Germinal center (tissue), 1 donor: ENCODE measurements at regions not wholly inside any gene's neighbourhood (a gene's known extent, or its start where the extent isn't known, plus 50 kb on each side); places are given as distances from the start of the nearest gene placed in this dataset.

Experiments
- DNase-seq: peaks from one replicate; pipeline ENCODE4 v3.0.0; 2012; ENCODE audit warnings: mixed read lengths, low spot score

DNA sequence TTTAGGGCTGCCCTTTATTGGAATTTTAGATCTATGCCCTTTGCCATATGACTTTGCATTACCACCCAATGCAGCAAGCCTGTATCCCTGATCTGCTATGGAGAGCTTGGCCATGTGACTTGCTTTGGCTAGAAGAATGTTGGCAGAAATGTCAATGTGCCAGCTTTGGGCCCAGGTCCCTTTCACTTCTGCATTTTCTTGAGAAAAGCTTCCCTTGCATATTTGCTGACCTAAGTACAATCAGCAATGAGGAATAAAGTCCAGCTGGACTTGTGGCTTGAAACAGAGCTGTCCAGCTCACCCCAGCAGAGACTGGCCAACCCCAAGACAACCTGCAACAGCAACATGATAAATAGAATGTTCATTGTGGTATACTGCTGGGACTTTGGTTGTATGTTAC lies 135.9 kb downstream of the PAH start:
- no peak for DNase-seq

DNA sequence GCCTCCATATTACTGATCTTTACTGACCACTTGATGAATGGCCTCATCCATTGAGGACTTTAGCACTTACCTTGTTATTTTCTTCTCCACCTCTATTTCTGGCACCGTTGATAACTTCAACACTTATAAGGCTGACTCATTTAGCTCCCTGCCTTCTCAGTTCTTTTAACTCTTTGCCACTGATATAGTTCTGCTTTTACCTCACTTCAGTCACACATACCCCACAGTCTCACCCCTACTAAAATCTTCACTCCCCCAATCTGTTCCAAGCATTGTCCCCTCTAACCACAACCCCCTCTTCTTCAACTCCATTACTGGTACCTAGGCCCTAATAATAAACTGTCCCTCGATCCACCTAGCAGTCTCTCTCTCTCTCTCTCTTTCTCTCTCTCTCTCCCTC lies 141.0 kb downstream of the PAH start:
- no peak for DNase-seq

DNA sequence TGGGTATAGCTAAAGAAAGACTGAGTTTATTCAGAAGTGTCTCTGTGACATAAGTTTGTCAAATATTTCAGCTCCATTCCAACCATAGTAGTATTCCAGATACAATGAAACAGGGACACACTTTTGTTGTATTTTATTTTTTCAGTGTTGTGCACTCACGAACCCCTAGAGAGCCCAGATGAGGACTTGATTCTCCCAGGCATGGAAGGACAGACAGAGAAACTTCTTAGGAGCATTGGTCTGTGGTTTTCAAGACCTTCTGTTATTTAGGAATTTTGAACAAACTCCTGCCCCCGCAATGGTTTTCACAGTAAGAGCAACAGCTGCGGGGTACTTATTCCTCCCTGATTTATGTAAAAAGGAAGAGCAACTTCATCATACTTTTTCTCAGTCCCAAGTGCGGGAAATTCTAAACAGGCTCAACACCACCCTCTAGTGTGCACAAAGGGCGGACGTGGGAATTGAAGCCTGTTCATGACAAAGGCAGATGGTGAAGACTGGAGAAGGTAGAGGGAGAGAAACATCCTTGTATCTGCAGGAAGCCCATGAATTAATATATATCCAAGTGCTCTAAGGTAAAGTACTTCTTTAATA lies 147.6 kb downstream of the PAH start:
- peak; percentile 29 for DNase-seq

DNA sequence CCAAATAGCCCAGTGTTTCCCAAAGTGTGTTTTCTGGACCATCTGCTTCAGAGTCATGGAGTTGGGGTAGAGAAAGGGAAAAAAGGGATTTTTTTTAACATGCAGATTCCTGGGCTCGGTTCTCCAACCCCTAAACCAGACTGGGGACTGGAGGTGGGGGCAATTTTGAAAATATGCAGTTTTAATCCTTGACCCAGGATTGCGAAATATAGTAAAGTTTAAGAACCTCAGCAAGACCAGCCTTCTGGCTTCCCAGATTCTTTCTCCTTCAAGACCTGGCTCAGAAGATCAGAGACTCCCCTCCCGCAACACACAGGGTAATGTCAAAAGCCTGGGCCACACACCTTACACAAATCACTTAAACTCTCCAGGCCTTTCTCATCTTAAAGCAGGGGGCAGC lies 150.1 kb downstream of the PAH start:
- DNase-seq = no peak

DNA sequence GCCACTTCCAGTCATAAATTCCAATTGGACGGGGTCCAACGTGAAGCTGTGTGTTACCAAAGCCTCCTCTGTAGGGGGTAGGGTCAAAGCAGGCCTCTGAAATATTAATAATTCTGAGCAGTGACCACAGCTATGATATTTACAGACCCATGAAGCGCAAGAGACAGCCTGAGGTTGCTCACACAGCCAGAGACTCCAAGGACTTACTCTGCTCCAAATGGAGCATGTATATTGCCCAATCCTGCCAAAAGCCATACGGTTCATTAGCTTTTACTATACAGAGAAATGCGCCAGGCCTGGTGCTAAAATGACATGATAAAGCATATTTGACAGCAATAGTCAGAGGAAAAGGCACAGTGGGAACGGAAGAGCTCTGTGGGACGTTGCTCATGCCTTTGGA lies 151.3 kb downstream of the PAH start:
- no peak for DNase-seq

DNA sequence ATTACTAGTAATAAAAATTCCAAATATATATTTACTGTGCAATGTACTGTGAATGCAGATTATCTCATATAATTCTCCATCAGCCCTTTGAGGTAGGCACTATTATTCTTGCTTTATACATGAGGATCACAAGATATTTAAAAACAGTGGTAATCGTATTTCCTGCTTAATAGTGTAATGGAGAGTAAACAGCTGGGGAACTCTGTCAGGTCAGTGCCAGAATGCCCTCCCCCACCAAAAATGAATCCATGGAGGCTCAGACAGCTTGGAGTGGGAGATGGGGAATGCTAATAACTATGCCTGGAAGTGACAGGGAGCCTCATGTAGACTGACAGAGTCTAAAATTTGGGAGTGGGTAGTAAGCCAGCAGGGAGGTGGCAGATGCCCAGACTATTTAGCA lies 153.6 kb downstream of the PAH start:
- DNase-seq = no peak

DNA sequence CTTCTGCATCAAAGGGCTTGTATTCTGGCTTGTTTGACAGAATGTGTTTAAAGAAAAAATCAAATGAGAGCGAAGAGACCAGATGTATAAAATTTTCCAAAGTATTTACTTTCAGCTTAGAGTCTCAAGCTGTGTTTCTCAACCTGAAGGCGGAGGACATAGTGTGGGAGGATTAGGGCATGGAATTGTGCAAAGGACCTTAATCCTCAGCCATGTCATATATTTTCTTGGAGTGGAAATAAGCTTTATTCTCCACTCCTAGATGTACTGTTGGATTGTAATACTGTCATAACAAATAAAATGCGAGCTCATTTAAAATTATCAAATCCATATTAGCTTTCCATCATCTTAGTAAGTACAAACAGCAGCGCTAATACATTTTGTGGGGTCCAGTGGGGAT lies 154.0 kb downstream of the PAH start:
- no peak for DNase-seq

DNA sequence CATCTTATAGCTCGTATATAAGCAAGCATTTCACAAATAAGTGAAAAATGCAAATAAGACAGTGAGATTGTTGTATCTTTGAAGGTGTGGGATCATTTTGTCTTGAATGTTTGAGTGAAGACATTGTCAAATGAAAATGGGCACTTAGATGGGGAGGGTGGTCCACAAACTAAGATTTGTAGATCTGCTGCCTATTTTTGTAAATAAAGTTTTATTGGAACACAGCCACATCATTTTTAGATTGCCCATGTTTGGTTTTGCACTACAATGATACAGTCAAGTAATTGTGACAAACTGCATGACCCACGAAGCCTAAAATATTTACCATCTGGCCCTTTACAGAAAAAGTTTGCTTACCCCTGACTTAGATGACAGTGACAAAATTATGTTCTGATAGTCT lies 156.7 kb downstream of the PAH start:
- DNase-seq = no peak

DNA sequence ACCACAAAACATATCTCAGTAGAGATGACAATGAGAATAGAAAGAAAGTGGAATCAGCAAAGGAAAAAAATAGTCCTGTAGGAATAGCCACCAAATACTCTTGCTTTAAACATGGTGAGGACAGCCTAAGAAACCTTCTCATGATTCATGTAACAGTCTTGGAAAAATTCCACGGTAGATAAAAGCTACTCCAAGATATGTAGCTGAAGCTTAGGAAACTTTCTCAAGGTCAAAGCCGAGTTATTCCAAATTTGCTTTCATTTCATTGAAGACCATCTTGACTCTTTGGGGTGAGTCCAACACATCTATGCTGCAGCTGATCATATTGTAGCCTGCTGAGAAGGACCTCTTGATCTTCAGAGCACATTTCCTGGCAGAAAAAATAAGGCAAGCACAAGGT lies 157.6 kb downstream of the PAH start:
- no peak for DNase-seq

DNA sequence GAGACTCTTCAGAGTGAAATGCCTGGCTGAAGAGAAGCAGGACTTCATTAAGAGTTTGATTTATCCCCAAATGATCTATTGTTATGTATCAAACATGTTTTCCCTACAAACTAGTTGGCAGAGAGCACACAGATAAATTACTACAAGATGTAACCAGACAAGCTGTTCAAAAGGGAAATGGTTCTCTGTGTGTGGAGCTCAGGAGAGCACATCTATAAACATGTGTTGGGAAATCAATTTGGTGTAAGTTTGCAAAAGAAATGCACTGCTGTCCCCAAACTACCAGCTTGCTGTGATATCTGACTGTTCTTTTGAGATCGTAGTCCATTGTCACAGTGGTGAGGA lies 159.2 kb downstream of the PAH start:
- DNase-seq = no peak

DNA sequence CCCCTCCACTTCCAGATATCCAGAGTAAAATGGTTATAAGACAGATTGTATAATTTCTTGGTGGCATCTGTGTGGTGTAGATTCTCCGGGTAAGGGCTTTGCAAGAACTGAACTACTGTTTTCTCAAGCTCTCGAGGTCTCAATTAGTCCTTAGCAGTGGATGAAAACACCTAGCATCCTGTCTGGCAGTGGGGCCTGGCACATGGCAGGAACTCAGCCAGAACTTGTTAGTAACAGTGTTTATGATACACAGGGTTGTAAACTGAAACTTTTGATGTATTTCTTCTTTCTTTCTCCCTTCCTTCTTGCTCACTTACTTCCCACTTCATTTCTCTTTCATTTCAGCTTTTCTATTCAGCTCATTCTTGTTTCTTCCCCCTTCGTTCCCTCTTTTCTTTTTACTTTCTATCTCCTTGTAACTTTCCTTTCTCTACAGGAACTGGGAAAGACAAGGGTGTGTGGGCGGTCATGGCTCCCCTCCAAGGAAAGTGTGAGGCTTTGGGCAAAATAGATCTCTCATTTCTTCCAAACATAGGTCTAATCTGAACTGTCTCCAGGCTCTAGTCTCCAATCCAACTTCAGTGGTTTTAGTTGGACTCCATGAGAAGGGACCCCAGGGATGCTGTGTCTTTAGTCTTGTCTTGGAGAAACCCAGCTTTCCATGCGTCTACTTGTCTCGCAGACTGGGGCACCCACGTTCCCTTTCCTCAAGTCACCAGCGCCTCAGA lies 159.7 kb downstream of the PAH start:
- DNase-seq = no peak

DNA sequence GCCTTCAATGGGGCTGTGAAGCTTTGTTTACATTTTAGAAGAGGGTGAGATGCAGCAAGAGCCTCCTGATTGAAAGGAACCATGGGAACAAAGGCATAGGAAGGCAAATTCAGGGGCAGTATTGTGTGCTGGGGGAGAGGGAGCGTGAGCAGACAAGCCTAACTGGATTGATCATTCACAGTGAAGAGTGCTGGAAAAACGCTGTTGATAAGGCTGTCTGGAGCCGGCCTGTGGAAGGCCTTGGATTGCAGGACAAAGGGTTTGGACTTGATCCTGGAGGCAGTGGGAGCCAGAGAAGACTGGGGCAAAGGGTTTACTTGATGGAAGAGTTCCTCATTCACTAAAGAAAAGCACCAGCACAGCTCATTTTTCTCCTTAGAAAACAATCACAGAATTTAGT lies 160.5 kb downstream of the PAH start:
- DNase-seq = no peak

DNA sequence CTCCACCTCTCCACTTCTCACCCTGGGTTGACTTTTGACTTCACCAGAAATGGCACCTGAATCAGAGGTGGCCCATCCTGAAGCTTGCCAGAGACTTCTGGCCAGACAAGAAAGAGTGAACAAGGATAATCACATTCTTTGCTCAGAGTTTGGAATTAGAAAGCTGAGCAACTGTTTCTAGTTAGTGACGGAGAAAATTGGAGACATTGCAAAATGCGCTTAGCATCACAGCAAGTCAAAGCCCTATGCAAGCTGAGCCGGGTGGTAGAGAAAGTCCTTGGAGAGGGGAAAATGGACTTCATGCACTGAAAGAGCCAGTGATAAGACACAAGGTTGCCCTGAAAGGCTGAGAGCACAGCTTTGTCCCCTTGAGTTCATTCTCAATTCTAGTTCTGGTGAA lies 161.8 kb downstream of the PAH start:
- no peak for DNase-seq

DNA sequence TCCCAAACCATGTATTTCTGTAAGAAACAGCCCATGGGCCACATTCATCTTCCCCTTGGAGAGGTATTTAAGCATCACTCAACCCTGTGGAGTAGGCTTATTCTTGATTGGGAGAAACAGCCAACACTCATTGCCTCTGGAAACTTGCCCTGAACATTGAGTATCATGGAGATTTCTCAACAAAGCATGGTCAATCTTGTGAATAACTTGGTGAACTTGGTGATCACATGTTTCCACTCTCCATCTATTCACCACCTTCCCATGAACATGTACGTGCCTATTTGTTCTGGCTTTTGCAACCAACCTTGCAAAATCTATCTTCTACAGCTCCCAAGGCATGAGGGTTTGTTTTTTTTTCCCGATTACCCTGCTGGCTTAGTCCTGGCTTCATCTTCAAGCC lies 163.2 kb downstream of the PAH start:
- DNase-seq = no peak

DNA sequence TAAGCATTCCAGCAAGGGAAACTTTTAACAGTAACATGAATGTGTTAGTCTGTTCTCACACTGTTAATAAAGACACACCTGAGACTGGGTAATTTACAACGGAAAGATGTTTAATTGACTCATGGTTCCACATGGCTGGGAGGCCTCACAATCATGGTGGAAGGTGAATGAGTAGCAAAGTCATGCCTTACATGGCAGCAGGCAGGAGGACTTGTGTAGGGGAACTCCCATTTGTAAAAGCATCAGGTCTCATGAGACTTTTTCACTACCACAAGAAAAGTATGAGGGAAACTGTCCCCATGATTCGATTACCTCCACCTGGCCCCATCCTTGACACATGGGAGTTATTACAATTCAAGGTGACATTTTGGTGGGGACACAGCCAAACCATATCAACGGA lies 168.3 kb downstream of the PAH start:
- DNase-seq = no peak

DNA sequence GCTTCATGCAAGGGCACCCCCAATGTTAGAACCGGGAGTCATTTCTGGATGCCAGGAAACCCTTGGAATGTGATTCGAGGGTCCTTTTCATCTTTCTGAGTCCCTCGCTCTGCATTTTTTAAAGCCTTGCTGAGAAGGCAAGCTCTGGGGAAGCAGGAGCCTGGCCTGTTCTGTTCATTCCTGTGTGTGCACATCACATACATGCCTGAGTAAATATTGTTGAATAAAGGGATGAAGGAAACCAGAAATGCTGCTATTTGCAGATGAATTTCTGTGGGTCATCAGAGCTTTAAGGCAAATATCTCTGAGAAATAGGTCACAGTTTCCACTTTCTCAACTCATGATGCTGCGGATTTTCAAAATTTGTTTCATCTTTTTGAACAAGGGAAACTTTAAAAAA lies 170.1 kb downstream of the PAH start:
- DNase-seq = no peak

DNA sequence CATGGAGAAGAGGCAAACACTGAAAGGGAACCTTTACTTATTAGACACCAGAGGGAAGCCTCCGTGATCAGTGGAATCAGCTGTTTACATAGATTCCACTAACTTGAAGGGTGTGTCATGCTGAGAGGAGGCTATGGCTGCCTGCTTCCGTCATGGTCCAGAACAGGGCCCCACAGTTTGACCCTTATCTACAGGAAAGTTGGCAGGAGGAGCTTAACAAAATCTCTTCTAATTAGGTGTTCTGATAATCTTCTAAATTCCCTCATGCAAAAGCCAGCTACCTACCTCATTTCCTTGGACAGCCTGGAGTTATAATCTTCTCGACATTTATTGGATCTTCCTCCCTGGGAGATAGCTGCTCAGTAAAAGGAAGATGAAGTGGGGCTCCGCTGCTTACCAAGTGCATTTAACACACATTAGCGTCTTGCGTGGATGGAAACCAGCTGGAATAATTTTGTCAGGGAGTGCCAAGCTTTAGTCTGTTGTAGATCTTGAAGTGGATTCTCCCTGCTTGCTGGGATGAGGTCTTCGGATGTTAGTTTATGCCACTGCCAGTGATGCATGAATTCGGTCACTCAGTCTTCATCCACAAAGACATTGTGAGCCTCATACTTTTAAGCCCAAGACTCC lies 171.0 kb downstream of the PAH start:
- no peak for DNase-seq

DNA sequence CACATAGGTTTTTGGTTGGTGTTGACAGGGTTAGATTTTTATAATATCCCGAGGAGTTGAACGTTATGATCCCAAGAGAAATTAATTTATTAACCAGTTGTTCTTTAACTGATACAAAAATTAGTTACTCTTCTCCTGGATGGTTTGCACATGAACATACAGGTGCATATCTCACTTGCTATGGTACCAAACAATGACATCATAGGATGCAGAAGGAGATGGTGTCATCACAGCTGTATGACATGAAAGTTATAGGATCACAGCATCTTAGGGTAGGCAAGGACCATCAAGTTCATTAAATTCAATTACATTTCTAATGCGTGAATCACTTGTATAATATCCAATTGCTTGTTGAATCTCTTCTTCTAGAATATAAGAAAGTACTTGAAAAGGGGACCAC lies 175.8 kb downstream of the PAH start:
- DNase-seq = no peak

DNA sequence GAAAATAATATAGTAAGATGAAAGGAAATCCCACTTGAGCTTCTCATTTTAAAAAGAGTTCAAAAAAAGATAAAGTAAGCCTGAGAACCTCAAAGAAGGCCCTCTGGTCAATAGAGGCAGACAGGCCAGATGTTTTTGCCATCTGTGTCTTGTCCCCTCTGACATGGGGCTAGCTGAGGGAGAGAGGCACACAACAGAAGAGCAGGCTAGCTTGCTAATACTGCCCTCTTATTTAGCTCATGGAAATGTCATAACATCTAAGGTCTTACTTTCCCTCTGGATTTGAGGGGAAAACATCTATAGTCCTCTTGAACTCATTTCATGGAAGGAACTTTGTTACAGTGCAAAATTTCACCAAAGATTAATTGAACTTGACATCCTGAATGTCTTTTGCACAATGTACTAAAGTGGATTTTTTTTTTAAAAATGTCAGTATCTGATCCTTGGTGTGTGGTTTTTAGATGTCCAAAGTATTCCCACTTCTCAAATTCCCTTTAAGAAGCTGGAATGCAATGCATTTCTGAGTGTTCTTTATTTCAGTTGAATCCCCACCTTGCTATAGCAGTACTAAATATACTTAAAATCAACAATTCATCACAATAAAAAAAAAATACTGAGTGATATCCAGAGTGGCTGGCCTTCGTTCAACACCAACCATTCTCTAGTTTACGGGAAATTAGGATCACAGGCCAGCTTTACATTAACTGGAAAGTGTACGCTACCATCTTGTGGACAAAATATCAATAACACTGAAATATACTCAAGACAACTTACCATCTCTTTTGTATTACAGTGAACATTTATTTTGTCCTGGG lies 176.7 kb downstream of the PAH start:
- no peak for DNase-seq

DNA sequence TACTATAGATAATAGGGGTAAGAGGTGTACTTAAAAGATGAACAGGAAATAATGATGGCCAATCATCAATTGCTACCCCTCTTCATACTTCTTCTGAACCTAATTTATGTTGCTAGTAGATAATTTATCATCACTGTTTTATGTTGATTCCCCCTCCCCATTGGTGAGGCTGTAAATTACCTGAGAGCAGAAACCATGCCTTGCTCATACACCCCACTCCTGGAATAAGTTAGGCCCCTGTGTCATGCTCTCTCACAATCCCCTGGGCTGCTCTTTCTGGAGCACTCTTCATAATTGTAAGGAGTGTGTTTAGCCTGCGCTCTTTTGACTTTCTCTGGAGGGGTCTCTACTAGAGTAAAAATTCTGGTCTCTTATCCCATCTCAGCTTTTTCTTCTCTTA lies 180.7 kb downstream of the PAH start:
- no peak for DNase-seq

DNA sequence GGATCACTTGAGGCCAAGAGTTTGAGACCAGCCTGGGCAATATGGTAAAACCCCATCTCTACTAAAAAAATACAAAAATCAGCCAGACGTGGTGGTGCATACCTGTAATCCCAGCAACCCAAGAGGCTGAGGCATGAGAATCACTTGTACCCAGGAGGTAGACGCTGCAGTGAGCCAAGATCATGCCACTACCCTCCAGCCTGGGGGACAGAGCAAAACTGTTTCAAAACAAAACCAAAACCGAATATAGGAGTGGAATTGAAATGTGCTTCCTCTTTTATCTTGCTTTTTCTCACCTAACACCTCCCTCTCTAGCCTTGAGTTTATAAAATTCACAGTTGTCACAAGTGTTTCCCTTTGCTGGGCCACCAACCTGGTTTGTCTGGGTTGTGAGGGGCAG lies 181.9 kb downstream of the PAH start:
- DNase-seq = no peak

DNA sequence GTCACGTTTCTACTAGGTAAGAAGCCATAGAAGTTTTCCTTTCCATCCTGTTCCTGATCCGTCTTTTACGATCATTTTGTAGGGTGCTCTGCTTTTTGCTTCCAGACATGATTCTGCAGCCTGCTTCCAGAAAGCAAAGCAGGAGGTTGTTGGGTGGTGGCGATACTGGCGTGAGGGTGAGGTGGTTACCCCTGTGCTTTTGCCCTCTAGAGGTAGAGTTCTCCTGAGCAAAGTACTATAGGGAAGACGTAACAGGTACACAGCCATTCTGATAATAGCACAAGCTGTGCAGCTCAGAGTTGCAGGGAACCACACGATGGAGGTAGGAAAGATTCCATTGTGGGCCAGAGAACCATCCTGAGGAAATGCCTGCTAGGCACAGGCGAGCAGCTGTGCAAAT lies 186.0 kb downstream of the PAH start:
- DNase-seq = no peak
